HG02642 (cell line): ENCODE measurements at regions not wholly inside any gene's neighbourhood (a gene's known extent, or its start where the extent isn't known, plus 50 kb on each side); places are given as distances from the start of the nearest gene placed in this dataset.
"Not testable (repeated sequence)": the region's sequence is repeated elsewhere in the genome, so short reads cannot be mapped to it uniquely, and the experiment has no call there.

Experiments used
- ATAC-seq: cut with Tn5 transposase; IDR thresholded peaks from one replicate; pipeline ENCODE4 v1.9.1; 2021; ENCODE audit warnings: mild to moderate bottlenecking; ENCODE audit not compliant: unreplicated experiment, poor library complexity

- no peak for ATAC-seq
Observed at GRCh38 chr3:29167180-29167579, 113.7 kb upstream of the RBMS3 start.

DNA sequence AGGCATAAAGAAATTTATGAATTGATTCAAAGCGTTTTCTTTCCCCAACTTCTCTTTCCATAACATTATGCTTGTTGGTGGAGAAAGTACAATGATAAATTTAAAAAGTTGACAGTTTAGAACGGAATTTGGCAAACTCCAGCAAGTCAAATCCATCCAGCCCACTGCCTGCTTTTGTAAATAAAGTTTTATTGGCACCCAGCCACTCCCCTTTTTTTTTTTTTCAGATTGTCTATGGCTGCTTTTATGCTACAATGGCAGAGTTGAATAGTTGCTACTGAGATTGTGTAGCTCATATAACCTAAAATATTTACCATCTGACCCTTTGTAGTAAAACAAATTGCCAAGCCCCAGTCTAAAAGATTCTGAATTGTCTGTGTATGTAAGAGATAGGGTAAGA, 112.8 kb upstream of the RBMS3 start:
- ATAC-seq: no peak

GRCh38 chr3:29168696-29169095, 112.2 kb upstream of the RBMS3 start:
- ATAC-seq: no peak

DNA sequence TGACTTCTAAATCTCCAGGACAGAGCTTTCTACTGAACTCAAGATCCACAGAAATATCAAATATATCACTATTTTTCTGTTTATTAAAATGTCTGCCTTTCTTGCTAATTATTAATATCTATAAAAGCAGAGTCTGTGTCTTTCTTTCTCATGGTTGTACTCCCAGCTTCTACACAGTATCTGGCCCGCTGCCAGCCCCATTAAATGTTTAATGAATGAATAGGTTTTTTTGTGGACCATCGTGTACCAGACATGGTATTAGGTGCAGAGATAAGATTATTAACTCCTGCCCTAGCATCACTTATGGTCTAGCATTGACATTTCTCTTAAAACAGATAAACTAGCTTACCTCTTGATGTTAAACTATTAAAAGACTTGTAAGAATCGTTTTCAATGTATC, 111.4 kb upstream of the RBMS3 start:
- no peak for ATAC-seq

DNA sequence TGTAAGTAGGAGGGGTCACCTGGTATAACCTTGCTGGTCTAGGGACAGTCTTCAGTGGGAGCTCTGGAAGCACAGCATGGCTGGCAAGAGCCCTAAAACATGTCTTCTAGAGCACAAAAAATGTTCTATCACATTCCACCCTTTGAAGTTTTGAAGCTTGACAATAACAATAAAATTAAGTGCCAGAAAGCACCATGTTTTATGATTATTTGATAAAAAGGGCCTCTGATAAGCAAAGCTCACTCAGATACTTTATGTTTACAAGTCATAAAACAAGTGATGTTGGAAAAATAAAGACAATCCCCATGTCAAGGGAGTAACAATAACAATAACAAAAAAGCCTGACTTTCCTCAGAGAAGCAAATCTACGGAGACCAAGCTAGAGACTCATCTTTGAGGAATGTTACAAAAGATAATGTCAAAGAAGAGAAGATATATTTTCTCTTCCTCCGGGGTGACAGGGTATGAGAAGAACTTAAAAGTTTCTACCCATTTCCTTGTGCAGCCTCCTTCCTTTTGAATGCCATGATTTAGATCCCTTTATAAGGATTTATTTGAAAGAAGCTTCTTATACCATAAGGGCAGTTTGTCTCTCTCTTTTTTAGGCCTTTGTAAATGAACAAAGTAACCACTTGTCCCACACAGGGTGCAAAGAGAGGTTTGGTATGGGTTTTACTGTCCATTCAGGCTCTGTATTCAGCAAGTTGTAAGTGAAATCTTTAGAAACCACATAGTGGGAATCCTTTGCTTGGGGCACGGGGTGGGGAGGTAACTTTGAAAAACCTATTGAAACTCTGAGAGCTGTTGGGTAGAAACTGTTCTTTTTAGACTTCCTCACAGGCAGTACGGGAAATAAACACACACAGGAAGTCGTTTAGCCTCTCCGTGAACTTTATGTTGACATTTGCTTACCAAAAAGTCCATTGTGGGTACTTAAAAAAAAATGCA, 109.6 kb upstream of the RBMS3 start:
- no peak for ATAC-seq

- no peak for ATAC-seq
Observed at GRCh38 chr3:29176501-29176900, 104.4 kb upstream of the RBMS3 start.

GRCh38 chr3:29178809-29179793, 101.8 kb upstream of the RBMS3 start:
- no peak for ATAC-seq

DNA sequence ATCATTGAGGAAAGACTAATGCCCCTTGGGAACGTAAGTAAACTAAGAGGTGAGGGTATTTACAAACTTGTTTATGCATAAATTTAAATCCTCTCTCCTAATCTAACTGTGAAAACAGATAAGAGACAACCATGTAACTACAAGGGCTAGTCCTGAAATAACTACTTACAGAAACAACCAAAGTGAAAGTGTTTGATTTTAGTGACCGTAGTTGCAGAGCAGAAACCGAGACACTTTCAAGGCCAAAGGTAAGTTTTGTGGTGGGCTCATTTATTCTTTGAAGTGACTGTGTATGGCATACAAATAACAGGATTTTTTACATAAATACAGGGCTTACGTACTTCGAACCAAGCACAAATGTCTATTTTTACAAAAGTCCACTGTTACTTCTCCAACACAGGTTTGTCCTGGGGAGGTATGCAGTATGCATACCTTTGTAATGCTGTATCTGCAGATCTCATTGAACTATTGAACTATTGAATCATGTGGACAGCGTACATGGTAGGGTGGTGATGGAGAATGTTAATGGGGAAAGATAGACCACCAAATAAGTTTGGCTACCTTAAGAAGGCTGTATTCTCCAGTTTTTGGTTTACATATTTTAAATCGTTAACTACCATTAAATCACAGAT, 99.6 kb upstream of the RBMS3 start:
- no peak for ATAC-seq

DNA sequence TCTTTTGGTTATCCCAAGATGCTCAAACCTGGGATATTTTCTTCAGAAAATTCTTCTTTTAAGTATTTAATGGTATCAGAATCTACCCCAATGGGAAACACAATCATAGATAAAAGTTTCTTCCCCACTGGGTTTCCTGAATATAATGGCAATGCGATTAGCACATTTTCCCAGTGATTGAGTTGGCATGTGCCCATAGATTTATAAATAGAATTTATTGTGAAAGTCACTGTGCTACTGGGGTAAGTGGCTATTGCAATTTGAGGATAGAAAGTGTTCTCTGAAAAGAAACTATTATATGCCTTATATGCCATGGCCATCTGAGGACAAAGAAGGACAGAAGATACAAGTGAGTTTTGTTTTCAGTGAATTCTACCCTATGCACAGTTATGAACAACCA, 99.0 kb upstream of the RBMS3 start:
- no peak for ATAC-seq

DNA sequence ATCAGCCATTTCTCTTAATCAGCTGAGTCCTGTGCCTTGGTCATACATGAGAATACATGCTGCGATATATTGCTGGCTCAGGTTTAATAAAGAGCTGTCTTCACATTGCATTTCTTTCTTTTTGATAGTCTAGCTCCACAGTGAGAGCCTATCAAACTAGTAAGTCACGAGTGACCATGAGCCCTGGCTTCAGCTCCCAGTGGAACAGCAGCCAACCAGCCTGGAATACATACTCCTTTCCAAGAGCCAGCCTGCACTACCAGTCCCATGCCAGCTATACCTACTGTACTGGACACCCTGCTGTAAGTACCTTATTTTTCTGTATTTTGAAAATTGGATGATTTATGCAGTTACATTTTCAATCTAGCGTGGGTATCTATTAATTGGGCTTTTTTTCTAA, 98.0 kb upstream of the RBMS3 start:
- ATAC-seq: not testable (repeated sequence)

GRCh38 chr3:29183346-29184087, 97.4 kb upstream of the RBMS3 start:
- ATAC-seq: no peak

DNA sequence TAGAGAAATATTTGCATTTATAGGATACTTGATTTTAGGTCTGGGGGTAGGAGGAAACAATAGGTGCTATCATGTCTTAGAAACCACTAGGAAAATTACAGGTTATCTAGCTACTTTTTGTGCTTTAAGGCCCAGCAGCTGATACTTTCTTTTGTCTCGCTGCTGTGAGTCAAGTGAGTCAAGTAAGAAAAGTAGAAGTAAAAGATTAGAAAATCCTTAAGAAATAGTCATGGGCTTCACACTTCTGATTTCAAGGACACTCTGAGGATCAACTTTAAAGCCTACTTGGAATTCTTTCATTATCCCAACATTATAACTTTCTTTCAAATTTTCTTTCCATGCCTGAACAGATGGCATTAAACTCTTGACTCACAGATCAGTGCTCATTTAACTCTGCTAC, 95.2 kb upstream of the RBMS3 start:
- ATAC-seq: no peak

- no peak for ATAC-seq
Observed at GRCh38 chr3:29186131-29186599, 94.7 kb upstream of the RBMS3 start.

DNA sequence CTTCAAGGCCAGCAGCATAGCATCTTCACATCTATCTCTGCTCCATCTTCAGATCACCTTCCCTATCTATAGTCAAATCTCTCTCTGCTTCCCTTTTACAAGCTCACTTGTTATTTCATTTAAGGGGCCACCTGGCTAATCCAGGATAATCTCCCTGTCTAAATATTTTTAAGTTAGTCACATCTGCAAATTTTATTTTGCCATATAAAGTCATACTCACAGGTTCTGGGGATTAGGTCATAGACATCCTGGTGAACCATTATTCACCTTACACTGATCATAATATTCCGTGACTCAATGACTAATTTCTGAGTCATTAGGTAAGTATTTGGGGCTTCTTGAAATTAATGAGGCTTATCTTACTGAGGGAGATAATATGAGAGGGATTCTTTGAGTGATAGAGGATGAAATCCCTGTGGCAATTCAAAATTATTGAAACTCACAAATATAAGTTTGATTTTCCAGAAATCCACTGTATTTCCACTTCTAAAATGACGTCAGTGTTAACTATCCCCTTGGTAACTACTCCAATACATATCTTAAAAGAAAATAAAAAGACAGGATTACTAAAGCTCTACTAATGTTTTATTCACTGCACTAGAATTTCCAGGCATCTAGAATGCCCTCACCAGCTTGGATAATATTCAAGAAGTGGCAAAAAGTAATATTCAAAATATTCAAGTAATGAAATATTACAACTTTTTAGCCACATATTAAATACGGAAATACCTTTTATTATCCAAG, 93.7 kb upstream of the RBMS3 start:
- ATAC-seq: no peak

GRCh38 chr3:29189328-29189727, 91.5 kb upstream of the RBMS3 start:
- no peak for ATAC-seq

DNA sequence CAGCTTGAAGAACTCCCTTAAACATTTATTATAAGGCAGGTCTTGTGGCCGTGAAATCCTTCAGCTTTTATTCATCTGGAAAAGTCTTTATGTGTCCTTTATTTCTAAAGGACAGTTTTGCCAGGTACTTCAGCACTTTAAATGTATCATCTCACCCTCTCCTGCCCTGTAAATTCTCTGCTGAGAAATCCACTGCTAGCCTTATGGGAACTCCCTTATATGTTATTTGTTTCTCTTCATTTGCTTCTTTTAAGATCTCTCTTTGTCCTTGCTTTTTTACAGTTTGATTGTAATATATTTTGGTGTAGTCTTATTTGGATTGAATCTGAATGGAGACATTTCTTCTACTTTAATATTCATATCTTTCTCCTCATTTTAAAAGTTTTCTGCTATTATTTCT, 86.7 kb upstream of the RBMS3 start:
- no peak for ATAC-seq

DNA sequence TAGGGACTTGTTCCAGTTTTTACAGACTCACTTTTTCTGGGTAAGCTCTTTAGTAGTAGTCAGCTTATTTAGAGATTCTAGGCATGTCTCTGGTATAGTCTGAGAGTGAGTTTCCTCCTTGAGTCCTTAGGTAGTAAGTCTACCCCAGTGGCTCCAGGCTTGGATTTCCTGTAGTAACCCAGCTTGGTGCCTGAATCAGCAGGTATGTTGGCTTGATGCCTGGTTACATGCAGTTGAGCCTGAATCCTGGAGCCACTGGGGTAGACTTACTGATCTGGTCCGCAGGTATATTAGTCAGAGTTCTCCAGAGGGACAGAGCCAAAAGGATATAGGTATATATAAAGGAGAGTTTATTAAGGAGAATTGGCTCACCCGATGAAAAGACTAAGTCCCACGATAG, 85.8 kb upstream of the RBMS3 start:
- ATAC-seq: no peak

- no peak for ATAC-seq
Observed at GRCh38 chr3:29201604-29202003, 79.3 kb upstream of the RBMS3 start.

DNA sequence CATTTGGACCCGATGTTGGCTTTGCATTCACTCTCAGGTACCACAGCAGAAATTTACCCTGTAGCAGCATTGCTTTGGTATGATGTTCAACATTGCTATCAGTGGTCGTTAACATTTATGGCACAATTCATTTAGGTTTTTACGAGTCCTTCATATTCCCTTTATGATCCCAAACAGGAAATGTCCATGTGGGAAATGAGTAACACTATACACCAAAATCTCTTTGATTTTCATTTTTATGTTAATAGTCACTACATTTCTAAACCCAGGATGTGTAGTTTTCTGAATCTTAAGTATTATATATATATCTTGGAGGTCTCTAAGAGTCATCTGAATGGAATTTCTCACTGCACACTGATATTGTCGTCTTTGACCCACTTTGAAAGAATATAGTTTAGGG, 78.5 kb upstream of the RBMS3 start:
- ATAC-seq: no peak
